ENCODE measurements at regions not wholly inside any gene's neighbourhood (a gene's known extent, or its start where the extent isn't known, plus 50 kb on each side); places are given as distances from the start of the nearest gene placed in this dataset.

DNA sequence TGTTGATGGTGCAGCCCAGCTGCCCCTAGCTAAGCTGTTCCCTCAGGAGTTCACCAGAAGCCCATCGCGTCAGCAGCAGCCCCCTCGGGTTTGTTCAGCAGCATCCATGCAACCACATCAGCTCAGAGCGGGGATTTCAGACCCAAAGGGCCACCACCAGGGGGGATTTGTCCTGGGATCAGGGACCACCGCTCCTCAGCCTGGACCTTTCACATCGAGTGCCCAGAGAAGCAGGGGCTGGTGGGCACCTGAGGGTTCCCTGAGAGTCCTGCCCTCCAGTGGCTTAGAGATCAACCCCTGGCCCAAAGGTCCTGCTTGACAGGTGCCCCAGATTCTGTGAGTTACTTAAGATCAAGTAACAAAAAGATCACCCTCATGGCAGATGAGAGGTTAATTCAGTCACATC lies 65.9 kb upstream of the C14orf180 start:
- peaks cover 12 to 14% of the 10 kb centered on the region in 2 donors for H3K9me3 ChIP-seq
- TF ChIP-seq POLR2AphosphoS5 (IDR thresholded peaks at IDR 0.05): no peak
- TF ChIP-seq POLR2A (IDR thresholded peaks at IDR 0.05): no peak
- TF ChIP-seq, protein P1, sequence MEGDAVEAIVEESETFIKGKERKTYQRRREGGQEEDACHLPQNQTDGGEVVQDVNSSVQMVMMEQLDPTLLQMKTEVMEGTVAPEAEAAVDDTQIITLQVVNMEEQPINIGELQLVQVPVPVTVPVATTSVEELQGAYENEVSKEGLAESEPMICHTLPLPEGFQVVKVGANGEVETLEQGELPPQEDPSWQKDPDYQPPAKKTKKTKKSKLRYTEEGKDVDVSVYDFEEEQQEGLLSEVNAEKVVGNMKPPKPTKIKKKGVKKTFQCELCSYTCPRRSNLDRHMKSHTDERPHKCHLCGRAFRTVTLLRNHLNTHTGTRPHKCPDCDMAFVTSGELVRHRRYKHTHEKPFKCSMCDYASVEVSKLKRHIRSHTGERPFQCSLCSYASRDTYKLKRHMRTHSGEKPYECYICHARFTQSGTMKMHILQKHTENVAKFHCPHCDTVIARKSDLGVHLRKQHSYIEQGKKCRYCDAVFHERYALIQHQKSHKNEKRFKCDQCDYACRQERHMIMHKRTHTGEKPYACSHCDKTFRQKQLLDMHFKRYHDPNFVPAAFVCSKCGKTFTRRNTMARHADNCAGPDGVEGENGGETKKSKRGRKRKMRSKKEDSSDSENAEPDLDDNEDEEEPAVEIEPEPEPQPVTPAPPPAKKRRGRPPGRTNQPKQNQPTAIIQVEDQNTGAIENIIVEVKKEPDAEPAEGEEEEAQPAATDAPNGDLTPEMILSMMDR (IDR thresholded peaks at IDR 0.05): no peak
- H3K36me3 ChIP-seq: no peaks in the 10 kb centered on the region
- H3K27me3 ChIP-seq: peaks cover 0 to 63% of the 10 kb centered on the region in 2 donors
- no peak overlapping the region for H3K4me3 ChIP-seq
- no peak for DNase-seq (ENCODE audit: low spot score in 2 of 2)
- no peak overlapping the region for H3K27ac ChIP-seq
- no peaks in the 10 kb centered on the region for H3K4me1 ChIP-seq
- intact Hi-C loops (cut with DNase I; ENCODE audit: low total_unique reads): no loop called here

DNA sequence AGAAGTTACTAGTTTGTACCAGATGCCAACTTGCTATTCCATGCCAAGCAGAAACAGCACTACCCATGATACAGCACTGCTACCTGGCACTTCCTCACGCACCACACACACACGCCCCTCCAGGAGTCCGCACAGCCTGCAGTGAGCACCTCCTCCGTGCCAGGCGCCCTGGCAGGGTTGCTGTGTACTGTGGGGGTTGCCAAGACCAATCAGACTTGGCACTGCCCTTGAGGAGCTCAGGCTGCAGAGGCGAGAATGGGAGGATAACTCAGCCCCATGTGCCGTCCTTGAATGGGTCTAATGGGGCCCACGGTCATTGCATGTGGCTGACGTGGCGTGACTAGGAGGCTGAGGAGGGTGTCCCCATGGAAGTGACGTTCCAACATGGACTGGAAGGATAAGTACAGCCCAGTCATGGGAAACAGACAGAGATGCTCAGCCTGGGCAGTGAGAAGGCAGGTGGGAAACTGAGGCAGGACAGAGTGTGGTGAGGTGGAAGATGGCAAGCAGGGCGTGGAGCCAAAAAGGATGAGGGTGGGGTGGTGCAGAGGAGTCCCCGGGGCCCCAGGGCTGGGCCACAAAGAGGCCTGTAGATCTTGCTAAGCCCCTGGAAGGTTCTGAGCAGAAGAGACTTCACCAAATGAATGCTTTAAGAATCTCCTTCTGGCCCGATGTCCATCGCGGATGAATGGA lies 65.3 kb upstream of the C14orf180 start:
- DNase-seq (ENCODE audit: low spot score in 2 of 2): no peak
- no peak overlapping the region for H3K4me3 ChIP-seq
- peaks cover 12 to 14% of the 10 kb centered on the region in 2 donors for H3K9me3 ChIP-seq
- no peak overlapping the region for H3K27ac ChIP-seq
- intact Hi-C loops (cut with DNase I; ENCODE audit: low total_unique reads): no loop called here
- TF ChIP-seq POLR2AphosphoS5 (IDR thresholded peaks at IDR 0.05): no peak
- no peak for TF ChIP-seq POLR2A (IDR thresholded peaks at IDR 0.05)
- TF ChIP-seq, protein P1 (IDR thresholded peaks at IDR 0.05): no peak
- no peaks in the 10 kb centered on the region for H3K4me1 ChIP-seq
- H3K27me3 ChIP-seq: peaks cover 0 to 70% of the 10 kb centered on the region in 2 donors
- no peaks in the 10 kb centered on the region for H3K36me3 ChIP-seq

DNA sequence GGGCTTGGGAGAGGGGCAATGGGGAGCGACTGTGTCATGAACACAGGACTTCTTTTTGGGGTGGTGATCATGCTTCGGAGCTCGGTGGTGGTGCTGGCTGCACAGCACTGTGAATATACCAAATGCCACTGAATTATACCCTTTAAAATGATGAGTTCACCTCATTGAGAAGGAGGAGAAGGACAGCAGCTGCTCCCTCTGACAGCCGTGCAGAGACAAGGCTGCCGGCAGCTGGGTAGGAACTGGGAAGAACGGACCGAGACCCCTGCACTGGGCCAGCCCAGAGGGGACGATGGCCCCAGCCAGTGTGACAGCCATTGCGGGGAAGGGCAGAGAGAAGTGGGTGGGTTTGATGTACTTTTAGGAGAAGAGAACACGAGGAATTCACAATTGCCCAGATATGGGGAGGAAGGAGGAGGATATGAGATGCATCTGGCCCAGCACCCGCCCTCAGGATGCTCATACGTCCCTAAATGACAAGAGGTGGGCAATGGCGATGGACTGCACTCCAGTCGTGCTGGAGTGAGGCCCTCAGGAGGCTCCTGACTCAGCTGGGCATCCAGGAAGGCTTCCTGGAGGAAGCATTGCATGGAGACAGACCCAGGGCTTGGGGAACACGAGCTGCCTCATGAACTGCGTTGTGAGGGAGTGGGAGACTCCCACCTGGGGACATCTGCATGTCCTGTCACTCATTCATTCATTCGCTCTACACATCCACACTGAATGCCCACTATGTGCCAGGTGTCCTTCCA lies 64.3 kb upstream of the C14orf180 start:
- intact Hi-C loops (cut with DNase I; ENCODE audit: low total_unique reads): no loop called here

DNA sequence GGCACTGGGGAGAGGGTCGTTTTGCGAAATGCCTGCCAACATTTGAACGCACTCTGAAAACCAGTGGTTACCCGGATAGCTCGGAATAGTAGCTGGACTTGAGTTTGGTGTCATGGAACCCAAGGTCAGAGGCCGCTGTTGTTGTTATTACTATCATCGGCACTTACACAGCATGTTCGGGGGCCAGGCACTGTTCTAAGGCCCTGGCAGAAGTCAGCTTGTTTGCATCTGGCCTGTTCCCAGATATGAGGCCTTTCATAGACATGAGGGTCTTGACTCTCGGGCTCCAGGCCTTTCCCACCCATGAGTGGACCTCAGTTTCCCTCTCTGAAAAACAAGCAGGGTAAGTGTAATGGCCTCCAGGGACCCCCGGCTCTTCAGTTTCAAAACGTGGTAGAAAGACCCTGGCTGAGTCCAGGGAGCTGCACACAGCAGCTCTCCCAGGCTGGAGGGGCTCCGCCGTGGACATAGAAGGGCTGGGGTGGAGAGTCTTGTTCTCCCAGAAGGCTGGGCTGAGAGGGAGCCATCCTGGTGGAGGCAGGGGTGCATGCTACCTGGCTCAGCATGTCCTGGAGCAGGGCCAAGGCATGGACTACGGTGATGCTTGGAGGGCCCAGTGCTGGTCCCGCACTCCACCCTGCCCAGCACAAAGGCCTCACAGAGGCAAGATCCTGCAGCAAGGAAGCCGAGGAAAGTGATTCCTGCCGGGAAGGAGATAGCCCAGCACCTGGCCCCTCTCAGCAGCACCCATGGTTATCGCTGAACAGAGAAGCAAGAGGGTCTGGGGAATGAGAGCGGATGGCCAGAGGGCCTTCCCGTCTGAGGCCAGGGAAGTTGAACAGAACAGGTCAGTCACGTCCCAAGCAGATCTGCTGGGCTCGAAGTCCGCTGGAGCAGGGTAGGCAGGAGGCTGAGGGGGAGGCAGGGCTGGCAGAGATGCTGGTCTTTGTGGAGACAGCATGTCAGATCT lies 63.5 kb upstream of the C14orf180 start:
- TF ChIP-seq POLR2AphosphoS5 (IDR thresholded peaks at IDR 0.05) (no peak), POLR2A (IDR thresholded peaks at IDR 0.05) (no peak)
- TF ChIP-seq, protein P1 (IDR thresholded peaks at IDR 0.05): no peak
- peak in 1 of 2 donors; percentile 10 for DNase-seq (ENCODE audit: low spot score in 2 of 2)
- intact Hi-C loops (cut with DNase I; ENCODE audit: low total_unique reads): no loop called here
- Histone ChIP-seq H3K4me1 (no peaks in the 10 kb centered on the region), H3K4me3 (no peak overlapping the region), H3K36me3 (no peaks in the 10 kb centered on the region), H3K9me3 (peaks cover 12 to 14% of the 10 kb centered on the region in 2 donors), H3K27me3 (peaks cover 0 to 72% of the 10 kb centered on the region in 2 donors), H3K27ac (no peak overlapping the region)

More for the DNA sequence above, 64.3 kb upstream of the C14orf180 start:
- no peak for DNase-seq (ENCODE audit: low spot score in 2 of 2)
- Histone ChIP-seq H3K4me3 (no peak overlapping the region), H3K4me1 (no peaks in the 10 kb centered on the region), H3K27ac (no peak overlapping the region), H3K36me3 (no peaks in the 10 kb centered on the region), H3K27me3 (peaks cover 0 to 73% of the 10 kb centered on the region in 2 donors), H3K9me3 (peaks cover 12 to 14% of the 10 kb centered on the region in 2 donors)
- TF ChIP-seq POLR2A (IDR thresholded peaks at IDR 0.05) (no peak), POLR2AphosphoS5 (IDR thresholded peaks at IDR 0.05) (no peak)
- TF ChIP-seq, protein P1 (IDR thresholded peaks at IDR 0.05): no peak

All from breast epithelium (tissue), 4 donors.